Mesenchymal stem cell (in vitro differentiated cells and primary cell): ENCODE measurements at regions not wholly inside any gene's neighbourhood (a gene's known extent, or its start where the extent isn't known, plus 50 kb on each side); places are given as distances from the start of the nearest gene placed in this dataset.

Source experiments
- DNase-seq: peaks from one replicate; pipeline ENCODE4 v3.0.0-alpha.2; 2013
- H2AFZ ChIP-seq: one replicate; pipeline ENCODE4 v1.6.1; 2013; ENCODE audit warnings: low read depth, mild to moderate bottlenecking, control low read depth, inconsistent platforms, low read length, moderate library complexity
- H2AK5ac ChIP-seq: 2 replicates; pipeline ENCODE4 v1.6.1; 2013; ENCODE audit warnings: low read length, moderate library complexity, mild to moderate bottlenecking, inconsistent platforms; ENCODE audit not compliant: severe bottlenecking
- H2BK120ac ChIP-seq: one replicate; pipeline ENCODE4 v1.6.1; 2013; ENCODE audit warnings: low read depth, mild to moderate bottlenecking, inconsistent platforms, low read length, moderate library complexity
- H2BK12ac ChIP-seq, 2 experiments: one replicate each; pipeline ENCODE4 v1.6.1; 2013; ENCODE audit warnings: inconsistent platforms in 2 of 2, low read length in 2 of 2, mild to moderate bottlenecking in 2 of 2, moderate library complexity in 2 of 2, control low read depth in 1 of 2
- H2BK15ac ChIP-seq: one replicate; pipeline ENCODE4 v1.6.1; 2013; ENCODE audit warnings: mild to moderate bottlenecking, low read depth, inconsistent platforms; ENCODE audit not compliant: poor library complexity, severe bottlenecking
- H2BK5ac ChIP-seq: 2 replicates; pipeline ENCODE4 v1.6.1; 2013; ENCODE audit warnings: low read depth, mild to moderate bottlenecking, low read length, control low read depth, inconsistent platforms; ENCODE audit not compliant: poor library complexity, severe bottlenecking
- H3K14ac ChIP-seq, 2 experiments: one replicate each; pipeline ENCODE4 v1.6.1; 2013; ENCODE audit warnings: inconsistent platforms in 2 of 2, low read length in 2 of 2, control low read depth in 1 of 2, mild to moderate bottlenecking in 1 of 2, moderate library complexity in 1 of 2
- H3K18ac ChIP-seq, 2 experiments: one replicate each; pipeline ENCODE4 v1.6.1; 2013; ENCODE audit warnings: inconsistent platforms in 2 of 2, low read length in 2 of 2, control low read depth in 1 of 2, low read depth in 1 of 2, mild to moderate bottlenecking in 1 of 2
- H3K23ac ChIP-seq, 2 experiments: one replicate each; pipeline ENCODE4 v1.6.1; 2013; ENCODE audit warnings: inconsistent platforms in 2 of 2, low read length in 2 of 2, mild to moderate bottlenecking in 2 of 2, moderate library complexity in 2 of 2, control low read depth in 1 of 2
- H3K27ac ChIP-seq: 2 replicates; pipeline ENCODE4 v1.5.1; 2013; ENCODE audit warnings: mild to moderate bottlenecking, moderate library complexity, low read length, control low read depth, inconsistent platforms; ENCODE audit not compliant: poor library complexity, severe bottlenecking
- H3K27me3 ChIP-seq, 2 experiments: 2 replicates each; pipeline versions ENCODE4 v1.6.1 to v1.7.0; 2013; ENCODE audit warnings: low read length in 2 of 2, mild to moderate bottlenecking in 2 of 2, moderate library complexity in 2 of 2, control low read depth in 1 of 2, inconsistent platforms in 1 of 2; ENCODE audit not compliant: control insufficient read depth in 1 of 2, insufficient read depth in 1 of 2
- H3K36me3 ChIP-seq, 2 experiments: 2 replicates each; pipeline versions ENCODE4 v1.6.1 to v1.7.0; 2013; ENCODE audit warnings: low read length in 2 of 2, control low read depth in 1 of 2, inconsistent platforms in 1 of 2, low read depth in 1 of 2, mild to moderate bottlenecking in 1 of 2; ENCODE audit not compliant: insufficient read depth in 2 of 2, control insufficient read depth in 1 of 2
- H3K4ac ChIP-seq, 2 experiments: one replicate each; pipeline ENCODE4 v1.6.1; 2013; ENCODE audit warnings: inconsistent platforms in 2 of 2, low read length in 2 of 2, mild to moderate bottlenecking in 2 of 2, moderate library complexity in 2 of 2, control low read depth in 1 of 2, low read depth in 1 of 2
- H3K4me1 ChIP-seq: 2 replicates; pipeline ENCODE4 v1.6.1; 2013; ENCODE audit warnings: low read depth, low read length, control low read depth; ENCODE audit not compliant: control insufficient read depth, insufficient read depth
- H3K4me2 ChIP-seq: 2 replicates; pipeline ENCODE4 v1.6.1; 2013; ENCODE audit warnings: low read length, mild to moderate bottlenecking, inconsistent platforms; ENCODE audit not compliant: poor library complexity, severe bottlenecking
- H3K4me3 ChIP-seq, 2 experiments: 2 replicates each; pipeline versions ENCODE4 v1.5.1 to v1.7.0; 2013; ENCODE audit warnings: low read length in 2 of 2, mild to moderate bottlenecking in 2 of 2, control low read depth in 1 of 2, low read depth in 1 of 2; ENCODE audit not compliant: insufficient read depth in 1 of 2
- H3K79me1 ChIP-seq: replicated peaks from 2 replicates; pipeline ENCODE4 v1.6.1; 2013; ENCODE audit warnings: mild to moderate bottlenecking, control low read depth, low read length, inconsistent platforms; ENCODE audit not compliant: poor library complexity, severe bottlenecking
- H3K9ac ChIP-seq: 2 replicates; pipeline ENCODE4 v1.7.0; 2013; ENCODE audit warnings: mild to moderate bottlenecking, low read length, moderate library complexity
- H3K9me3 ChIP-seq: 2 replicates; pipeline ENCODE4 v1.7.0; 2013; ENCODE audit warnings: mild to moderate bottlenecking, low read length; ENCODE audit not compliant: control insufficient read depth
- H4K8ac ChIP-seq: one replicate; pipeline ENCODE4 v1.6.1; 2013; ENCODE audit warnings: inconsistent platforms, mild to moderate bottlenecking, low read length, moderate library complexity
- H4K91ac ChIP-seq: one replicate; pipeline ENCODE4 v1.6.1; 2013; ENCODE audit warnings: mild to moderate bottlenecking, low read length, inconsistent platforms
- WGBS: methylation state at CpG from one replicate; pipeline ENCODE4 v1.1.7; 2013; ENCODE audit warnings: mixed read lengths; 5-methylcytosine and 5-hydroxymethylcytosine counted together

DNA sequence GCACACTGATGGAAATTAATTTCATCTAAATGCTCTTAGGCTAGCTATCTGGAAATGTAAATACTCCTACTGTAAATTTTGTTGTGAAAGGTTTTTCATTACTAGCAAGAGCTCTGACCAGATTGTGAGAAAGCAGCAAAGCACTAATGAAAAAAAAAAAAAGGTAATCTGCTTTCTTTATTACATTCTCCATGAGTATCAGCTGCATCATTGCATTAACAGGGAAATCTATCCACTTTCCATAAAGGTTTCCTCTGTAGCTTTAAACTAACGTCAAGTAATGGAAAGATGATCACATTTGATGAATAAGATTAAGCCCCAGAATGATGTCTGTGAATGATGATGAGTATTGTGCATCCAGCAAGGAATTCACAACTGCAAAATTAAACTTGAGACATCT is 790.6 kb upstream of the TYRP1 start:
- no peak overlapping the region for H2BK15ac ChIP-seq
- no peaks in the 10 kb centered on the region for H3K9me3 ChIP-seq
- H3K4ac ChIP-seq: no peak overlapping the region
- no peaks in the 10 kb centered on the region for H3K79me1 ChIP-seq
- H2BK12ac ChIP-seq: no peak overlapping the region
- H4K8ac ChIP-seq: no peak overlapping the region
- H3K4me2 ChIP-seq: no peak overlapping the region
- H3K23ac ChIP-seq: no peak overlapping the region
- no peak overlapping the region for H2BK5ac ChIP-seq
- H2AFZ ChIP-seq: no peak overlapping the region
- no peak overlapping the region for H3K18ac ChIP-seq
- no peak overlapping the region for H3K4me3 ChIP-seq
- no peak overlapping the region for H3K27ac ChIP-seq
- H3K9ac ChIP-seq: no peak overlapping the region
- H3K27me3 ChIP-seq: no peaks in the 10 kb centered on the region
- DNase-seq: no peak
- no peaks in the 10 kb centered on the region for H3K4me1 ChIP-seq
- H3K14ac ChIP-seq: no peak overlapping the region
- H2AK5ac ChIP-seq: no peak overlapping the region
- no peaks in the 10 kb centered on the region for H3K36me3 ChIP-seq
- H4K91ac ChIP-seq: no peak overlapping the region
- H2BK120ac ChIP-seq: no peak overlapping the region
- no CpG with 5 or more reads among the region's 1 CpG for WGBS

DNA sequence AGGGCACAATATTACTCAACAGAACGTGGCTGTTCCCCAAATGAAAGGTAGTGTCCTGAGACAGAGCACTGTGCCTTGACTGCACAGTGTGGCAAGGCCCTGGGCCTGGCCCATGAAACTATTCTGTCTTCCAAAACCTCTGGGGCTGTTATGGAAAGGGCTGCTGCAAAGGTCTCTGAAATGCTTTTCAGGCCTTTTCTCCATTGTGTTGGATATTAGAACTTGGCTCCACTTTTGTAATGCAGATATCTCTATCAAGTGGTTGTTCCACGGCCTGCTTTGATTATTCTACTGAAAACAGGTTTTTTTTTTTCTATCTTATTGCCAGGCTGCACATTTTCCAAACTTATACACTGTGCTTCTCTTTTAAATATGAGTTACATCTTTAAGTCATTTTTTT is 777.5 kb upstream of the TYRP1 start:
- H3K18ac ChIP-seq: no peak overlapping the region
- H3K23ac ChIP-seq: no peak overlapping the region
- H3K4me2 ChIP-seq: no peak overlapping the region
- H3K4me3 ChIP-seq: no peak overlapping the region
- peaks cover 2% of the 10 kb centered on the region for H3K9me3 ChIP-seq
- H3K4me1 ChIP-seq: no peaks in the 10 kb centered on the region
- no peak overlapping the region for H2BK15ac ChIP-seq
- 21% methylated on average over 1 of the region's 2 CpGs for WGBS
- H3K36me3 ChIP-seq: no peaks in the 10 kb centered on the region
- no peak overlapping the region for H2BK12ac ChIP-seq
- H3K4ac ChIP-seq: no peak overlapping the region
- H3K9ac ChIP-seq: no peak overlapping the region
- no peak overlapping the region for H2AFZ ChIP-seq
- H3K27ac ChIP-seq: no peak overlapping the region
- no peak overlapping the region for H3K14ac ChIP-seq
- H3K79me1 ChIP-seq: no peaks in the 10 kb centered on the region
- no peak for DNase-seq
- no peak overlapping the region for H4K8ac ChIP-seq
- no peak overlapping the region for H2BK120ac ChIP-seq
- H3K27me3 ChIP-seq: no peaks in the 10 kb centered on the region
- no peak overlapping the region for H2BK5ac ChIP-seq
- no peak overlapping the region for H4K91ac ChIP-seq
- no peak overlapping the region for H2AK5ac ChIP-seq

DNA sequence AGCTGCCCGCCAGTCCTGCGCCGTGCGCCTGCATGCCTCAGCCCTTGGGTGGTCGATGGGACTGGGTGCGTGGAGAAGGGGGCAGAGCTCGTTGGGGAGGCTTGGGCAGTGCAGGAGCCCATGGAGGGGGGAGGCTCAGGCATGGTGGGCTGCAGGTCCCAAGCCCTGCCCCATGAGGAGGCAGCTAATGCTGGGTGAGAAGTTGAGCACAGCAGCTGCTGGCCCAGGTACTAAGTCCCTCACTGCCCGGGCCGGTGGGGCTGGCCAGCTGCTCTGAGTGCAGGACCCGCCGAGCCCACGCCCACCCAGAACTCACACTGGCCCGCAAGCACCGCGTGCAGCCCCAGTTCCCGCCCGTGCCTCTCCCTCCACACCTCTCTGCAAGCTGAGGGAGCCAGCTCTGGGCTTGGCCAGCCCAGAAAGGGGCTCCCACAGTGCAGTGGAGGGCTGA is 764.3 kb upstream of the TYRP1 start:
- Histone ChIP-seq H2BK12ac (no peak overlapping the region), H3K9ac (no peak overlapping the region), H3K36me3 (no peaks in the 10 kb centered on the region), H2BK5ac (no peak overlapping the region), H3K14ac (no peak overlapping the region), H4K91ac (peak overlapping the region; percentile 15), H3K4me1 (no peaks in the 10 kb centered on the region), H3K27me3 (no peaks in the 10 kb centered on the region), H3K27ac (no peak overlapping the region), H3K9me3 (no peaks in the 10 kb centered on the region), H2AK5ac (no peak overlapping the region), H3K4ac (no peak overlapping the region), H3K18ac (no peak overlapping the region), H3K4me3 (no peak overlapping the region), H2BK120ac (no peak overlapping the region), H4K8ac (no peak overlapping the region), H2BK15ac (no peak overlapping the region), H3K4me2 (no peak overlapping the region), H3K23ac (no peak overlapping the region), H2AFZ (no peak overlapping the region), H3K79me1 (no peaks in the 10 kb centered on the region)
- WGBS: 93% methylated on average over 17 of the region's 17 CpGs
- DNase-seq: no peak

DNA sequence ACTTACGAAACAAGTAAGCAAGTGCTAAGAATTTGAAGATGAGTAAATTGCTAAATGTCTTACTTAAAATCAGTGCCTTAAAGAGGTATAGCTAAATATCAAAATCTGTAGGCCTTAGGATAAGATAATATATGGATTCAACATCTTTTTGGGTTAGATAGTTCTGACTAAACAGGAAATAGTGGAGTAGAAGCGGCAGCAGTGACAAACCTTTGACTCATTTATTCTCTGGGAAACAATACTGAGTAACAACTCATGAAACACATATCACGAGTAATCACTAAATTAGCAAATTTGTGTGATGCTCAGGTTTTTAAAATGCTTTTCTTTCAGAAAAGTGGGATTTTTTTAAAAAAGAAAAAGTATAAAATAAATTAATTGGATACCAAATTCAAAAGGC is 762.1 kb upstream of the TYRP1 start:
- no peak overlapping the region for H3K27ac ChIP-seq
- H3K36me3 ChIP-seq: no peaks in the 10 kb centered on the region
- H3K27me3 ChIP-seq: no peaks in the 10 kb centered on the region
- H2BK12ac ChIP-seq: no peak overlapping the region
- H2BK120ac ChIP-seq: no peak overlapping the region
- no peaks in the 10 kb centered on the region for H3K4me1 ChIP-seq
- no peak overlapping the region for H3K4ac ChIP-seq
- H2AK5ac ChIP-seq: no peak overlapping the region
- no peak overlapping the region for H3K9ac ChIP-seq
- no peak overlapping the region for H4K91ac ChIP-seq
- no peak overlapping the region for H3K4me3 ChIP-seq
- no peak overlapping the region for H2BK5ac ChIP-seq
- H3K4me2 ChIP-seq: no peak overlapping the region
- no peak overlapping the region for H2AFZ ChIP-seq
- H3K79me1 ChIP-seq: no peaks in the 10 kb centered on the region
- H3K14ac ChIP-seq: no peak overlapping the region
- 100% methylated on average over 1 of the region's 3 CpGs for WGBS
- H2BK15ac ChIP-seq: no peak overlapping the region
- no peak overlapping the region for H3K18ac ChIP-seq
- peak; percentile 27 for DNase-seq
- H3K23ac ChIP-seq: no peak overlapping the region
- H3K9me3 ChIP-seq: no peaks in the 10 kb centered on the region
- no peak overlapping the region for H4K8ac ChIP-seq
